IMR-90 (cell line): ENCODE measurements at regions not wholly inside any gene's neighbourhood (a gene's known extent, or its start where the extent isn't known, plus 50 kb on each side); places are given as distances from the start of the nearest gene placed in this dataset.

Experiments
- ATAC-seq: fragments of 200-7000 bp; cut with Tn5 transposase; 2 replicates; pipeline ENCODE4 v1.9.1; 2020; ENCODE audit warnings: low read depth, mild to moderate bottlenecking, moderate library complexity
- BruUV-seq: library from RNA; stranded (reverse); fragments of 400-500 nt; replicated peaks from 2 replicates; lab custom pipeline; 2021; lab: Mats Ljungman, UMichigan
- CTCF ChIA-PET: fragments of 300-600 bp; formaldehyde crosslinking; extraction: SDS; loops from one replicate; lab custom pipeline; 2021; ENCODE audit warnings: antibody characterized with exemption; lab: Yijun Ruan, JAX
- POLR2A ChIA-PET: fragments of 300-600 bp; sonication (Branson Sonifier 250); formaldehyde crosslinking; loops from one replicate; lab custom pipeline; 2022; ENCODE audit warnings: antibody characterized with exemption; ENCODE audit not compliant: unreplicated experiment; lab: Charles Lee
- DNase-seq: peaks from one replicate; pipeline ENCODE4 v3.0.0; 2013
- H2AFZ ChIP-seq: replicated peaks from 2 replicates; pipeline ENCODE3; 2013; ENCODE audit warnings: low read length, mild to moderate bottlenecking; ENCODE audit not compliant: poor library complexity
- H2AK5ac ChIP-seq: 2 replicates; pipeline ENCODE4 v1.6.1; 2013; ENCODE audit warnings: low read depth, low read length, inconsistent platforms
- H2AK9ac ChIP-seq: replicated peaks from 2 replicates; pipeline ENCODE3; 2013; ENCODE audit warnings: mild to moderate bottlenecking, low read depth, low read length, moderate library complexity; ENCODE audit not compliant: poor library complexity
- H2BK120ac ChIP-seq: 2 replicates; pipeline ENCODE4 v1.6.1; 2013; ENCODE audit warnings: low read depth, low read length, inconsistent platforms
- H2BK15ac ChIP-seq: 3 replicates; pipeline ENCODE4 v1.6.1; 2013; ENCODE audit warnings: low read depth, low read length, inconsistent platforms
- H2BK20ac ChIP-seq: 2 replicates; pipeline ENCODE4 v1.6.1; 2013; ENCODE audit warnings: low read depth, mild to moderate bottlenecking, inconsistent platforms, low read length, moderate library complexity
- H2BK5ac ChIP-seq: 2 replicates; pipeline ENCODE4 v1.6.1; 2013; ENCODE audit warnings: mild to moderate bottlenecking, low read depth, low read length, inconsistent platforms; ENCODE audit not compliant: poor library complexity, severe bottlenecking
- H3K14ac ChIP-seq: replicated peaks from 2 replicates; pipeline ENCODE4 v1.6.1; 2013; ENCODE audit warnings: low read depth, low read length, inconsistent platforms
- H3K18ac ChIP-seq: 2 replicates; pipeline ENCODE4 v1.6.1; 2013; ENCODE audit warnings: low read depth, low read length, control low read depth
- H3K23ac ChIP-seq: 2 replicates; pipeline ENCODE4 v1.6.1; 2013; ENCODE audit warnings: low read depth, low read length, inconsistent platforms
- H3K27ac ChIP-seq: 2 replicates; pipeline ENCODE4 v1.5.1; 2013; ENCODE audit warnings: mild to moderate bottlenecking, control low read depth, low read length; ENCODE audit not compliant: insufficient read depth
- H3K27me3 ChIP-seq: 2 replicates; pipeline ENCODE4 v1.6.1; 2013; ENCODE audit warnings: low read length; ENCODE audit not compliant: control insufficient read depth, insufficient read depth
- H3K36me3 ChIP-seq: 2 replicates; pipeline ENCODE4 v1.6.1; 2013; ENCODE audit warnings: low read length, mixed read lengths; ENCODE audit not compliant: control insufficient read depth, insufficient read depth
- H3K4ac ChIP-seq: 2 replicates; pipeline ENCODE4 v1.6.1; 2013; ENCODE audit warnings: low read depth, low read length, inconsistent platforms
- H3K4me1 ChIP-seq: 2 replicates; pipeline ENCODE4 v1.6.1; 2013; ENCODE audit warnings: low read length, mixed read lengths; ENCODE audit not compliant: control insufficient read depth, insufficient read depth
- H3K4me2 ChIP-seq: 2 replicates; pipeline ENCODE4 v1.6.1; 2013; ENCODE audit warnings: low read depth, mild to moderate bottlenecking, control low read depth, low read length, moderate library complexity
- H3K4me3 ChIP-seq: 2 replicates; pipeline ENCODE4 v1.5.1; 2013; ENCODE audit warnings: low read depth, mild to moderate bottlenecking, control low read depth, low read length, moderate library complexity; ENCODE audit not compliant: insufficient read depth
- H3K56ac ChIP-seq: 2 replicates; pipeline ENCODE4 v1.6.1; 2013; ENCODE audit warnings: low read length, inconsistent platforms; ENCODE audit not compliant: insufficient read depth; ENCODE audit errors: extremely low read depth
- H3K79me1 ChIP-seq, 2 experiments: 2 replicates each; pipeline ENCODE4 v1.6.1; 2013; ENCODE audit warnings: low read length in 2 of 2, inconsistent platforms in 1 of 2, low read depth in 1 of 2
- H3K9ac ChIP-seq: 2 replicates; pipeline ENCODE4 v1.6.1; 2013; ENCODE audit warnings: low read depth, low read length, control low read depth
- H3K9me1 ChIP-seq: 2 replicates; pipeline ENCODE4 v1.6.1; 2013; ENCODE audit warnings: low read length, inconsistent platforms; ENCODE audit not compliant: insufficient read depth
- H3K9me3 ChIP-seq: 2 replicates; pipeline ENCODE4 v1.6.1; 2013; ENCODE audit warnings: low read length; ENCODE audit not compliant: control insufficient read depth, insufficient read depth
- H4K20me1 ChIP-seq: 2 replicates; pipeline ENCODE4 v1.6.1; 2013; ENCODE audit warnings: low read length, inconsistent platforms; ENCODE audit not compliant: insufficient read depth
- H4K5ac ChIP-seq: 2 replicates; pipeline ENCODE4 v1.6.1; 2013; ENCODE audit warnings: mild to moderate bottlenecking, low read depth, low read length, control low read depth
- H4K8ac ChIP-seq, 2 experiments: 2 replicates each; pipeline ENCODE4 v1.6.1; 2013; ENCODE audit warnings: low read depth in 2 of 2, low read length in 2 of 2, control low read depth in 1 of 2, inconsistent platforms in 1 of 2
- H4K91ac ChIP-seq: 2 replicates; pipeline ENCODE4 v1.6.1; 2013; ENCODE audit warnings: low read depth, low read length, inconsistent platforms; ENCODE audit not compliant: insufficient read depth
- BHLHE40 ChIP-seq: fragments of 150-350 bp; IDR thresholded peaks from 2 replicates; pipeline ENCODE4 v1.6.1; 2016; ENCODE audit warnings: mild to moderate bottlenecking, low read depth, low read length
- CEBPB ChIP-seq: IDR thresholded peaks from 2 replicates; pipeline ENCODE4 v1.6.1; 2012; ENCODE audit warnings: low read depth, low read length, improper control_type of control experiment
- FOS ChIP-seq: fragments of 150-350 bp; IDR thresholded peaks from 2 replicates; pipeline ENCODE4 v1.6.1; 2016; ENCODE audit warnings: low read depth, low read length
- MAFK ChIP-seq: IDR thresholded peaks from 2 replicates; pipeline ENCODE4 v1.6.1; 2012; ENCODE audit warnings: low read depth, low read length, improper control_type of control experiment
- MXI1 ChIP-seq: IDR thresholded peaks from 2 replicates; pipeline ENCODE4 v1.6.1; 2012; ENCODE audit warnings: low read depth, mild to moderate bottlenecking, low read length, moderate library complexity, borderline replicate concordance
- POLR2A ChIP-seq: IDR thresholded peaks from 2 replicates; pipeline ENCODE4 v1.6.1; 2012; ENCODE audit warnings: mild to moderate bottlenecking, low read depth, low read length
- RCOR1 ChIP-seq: IDR thresholded peaks from 2 replicates; pipeline ENCODE4 v1.6.1; 2012; ENCODE audit warnings: mild to moderate bottlenecking, low read length, improper control_type of control experiment; ENCODE audit not compliant: insufficient replicate concordance
- RFX5 ChIP-seq: IDR thresholded peaks from 2 replicates; pipeline ENCODE4 v1.8.0; 2012; ENCODE audit warnings: low read depth, mild to moderate bottlenecking, low read length, moderate library complexity
- SMC3 ChIP-seq: fragments of 150-350 bp; IDR thresholded peaks from 2 replicates; pipeline ENCODE4 v1.6.1; 2016; ENCODE audit warnings: low read depth, mild to moderate bottlenecking, antibody characterized with exemption, low read length, moderate library complexity
- WGBS, 2 experiments: methylation state at CpG; one replicate each; pipeline versions ENCODE4 v1.1.5 to v1.1.7; 2013; ENCODE audit warnings: missing lambda C conversion rate in 2 of 2; ENCODE audit not compliant: insufficient read length in 1 of 2; ENCODE audit errors: extremely low coverage in 2 of 2; 5-methylcytosine and 5-hydroxymethylcytosine counted together
- dilution Hi-C: fragments of 300-500 bp; cut with HindIII; formaldehyde crosslinking; loops from one replicate; pipeline ENCODE4 v1.14.3; 2018; ENCODE audit warnings: low sequenced_read_pairs; ENCODE audit not compliant: unreplicated experiment
- in situ Hi-C: fragments of 300-500 bp; cut with MboI; formaldehyde crosslinking; loops from 3 replicates; pipeline ENCODE4 v1.14.3; 2019; ENCODE audit warnings: low sequenced_read_pairs, inconsistent platforms, mixed read lengths
- intact Hi-C: fragments of 100-400 bp; cut with micrococcal nuclease; formaldehyde crosslinking; loops from 2 replicates; pipeline ENCODE4 v1.10.0; 2022
- TF ChIP-seq, protein P1 (sequence below): fragments of 150-350 bp; IDR thresholded peaks from 2 replicates; pipeline ENCODE4 v1.6.1; 2016; ENCODE audit warnings: low read depth, mild to moderate bottlenecking, low read length, moderate library complexity, borderline replicate concordance
- TF ChIP-seq, protein P2 (sequence below): fragments of 150-350 bp; IDR thresholded peaks from 2 replicates; pipeline ENCODE4 v1.6.1; 2017; ENCODE audit warnings: mild to moderate bottlenecking, antibody characterized with exemption, low read length, low read depth
- TF ChIP-seq, protein P3 (sequence below): conservative IDR thresholded peaks from 2 replicates; pipeline ENCODE4 v1.5.1; 2012; ENCODE audit warnings: mild to moderate bottlenecking, low read depth, low read length, improper control_type of control experiment

DNA sequence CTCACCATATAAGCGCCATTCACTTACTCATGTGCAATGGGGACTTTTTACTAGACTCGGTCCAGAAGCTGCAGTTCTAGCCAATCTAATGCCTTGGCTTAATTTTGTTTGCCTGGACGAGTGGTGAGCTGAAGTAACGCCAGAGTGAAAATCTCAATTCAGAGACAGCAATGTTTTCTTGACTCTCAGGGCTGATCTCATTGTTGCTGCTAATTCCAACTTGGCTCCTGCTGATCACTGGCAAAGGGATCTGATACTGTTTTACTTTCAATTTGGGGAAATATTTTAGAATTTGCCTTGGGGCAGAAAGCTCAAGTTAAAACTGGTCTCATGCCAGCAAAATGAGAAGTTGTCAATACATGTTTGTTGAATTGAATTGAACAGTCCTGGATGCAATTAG is 906.6 kb upstream of the CDH2 start:
- intact Hi-C loops, result no loop called here
- H3K18ac ChIP-seq, result no peak overlapping the region
- H3K14ac ChIP-seq, result no peak overlapping the region
- H2BK120ac ChIP-seq, result no peak overlapping the region
- H3K27ac ChIP-seq, result no peak overlapping the region
- no peak for ATAC-seq
- no peak overlapping the region for H3K9ac ChIP-seq
- H4K5ac ChIP-seq, result no peak overlapping the region
- 71% methylated on average over 3 of the region's 4 CpGs; no CpG with 5 or more reads in 1 of the 2 experiments for WGBS, 2 experiments
- no peak overlapping the region for H2AK9ac ChIP-seq
- DNase-seq, result peak; percentile 2
- H2AK5ac ChIP-seq, result no peak overlapping the region
- no peak overlapping the region for H3K4ac ChIP-seq
- H3K4me3 ChIP-seq, result no peak overlapping the region
- no peaks in the 10 kb centered on the region for H3K9me3 ChIP-seq
- no peak overlapping the region for H4K8ac ChIP-seq
- H3K9me1 ChIP-seq, result no peaks in the 10 kb centered on the region
- BruUV-seq, result no TSS peak
- H3K23ac ChIP-seq, result no peak overlapping the region
- no peaks in the 10 kb centered on the region for H3K79me1 ChIP-seq
- no peaks in the 10 kb centered on the region for H3K36me3 ChIP-seq
- in situ Hi-C loops, result no loop called here
- no peak overlapping the region for H2BK20ac ChIP-seq
- H2BK5ac ChIP-seq, result no peak overlapping the region
- no peaks in the 10 kb centered on the region for H3K27me3 ChIP-seq
- TF ChIP-seq MAFK (no peak), MXI1 (no peak), RCOR1 (no peak), FOS (no peak), POLR2A (no peak), CEBPB (no peak), SMC3 (no peak), RFX5 (no peak), BHLHE40 (no peak)
- TF ChIP-seq, protein P1, sequence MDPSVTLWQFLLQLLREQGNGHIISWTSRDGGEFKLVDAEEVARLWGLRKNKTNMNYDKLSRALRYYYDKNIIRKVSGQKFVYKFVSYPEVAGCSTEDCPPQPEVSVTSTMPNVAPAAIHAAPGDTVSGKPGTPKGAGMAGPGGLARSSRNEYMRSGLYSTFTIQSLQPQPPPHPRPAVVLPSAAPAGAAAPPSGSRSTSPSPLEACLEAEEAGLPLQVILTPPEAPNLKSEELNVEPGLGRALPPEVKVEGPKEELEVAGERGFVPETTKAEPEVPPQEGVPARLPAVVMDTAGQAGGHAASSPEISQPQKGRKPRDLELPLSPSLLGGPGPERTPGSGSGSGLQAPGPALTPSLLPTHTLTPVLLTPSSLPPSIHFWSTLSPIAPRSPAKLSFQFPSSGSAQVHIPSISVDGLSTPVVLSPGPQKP, result no peak
- TF ChIP-seq, protein P2, sequence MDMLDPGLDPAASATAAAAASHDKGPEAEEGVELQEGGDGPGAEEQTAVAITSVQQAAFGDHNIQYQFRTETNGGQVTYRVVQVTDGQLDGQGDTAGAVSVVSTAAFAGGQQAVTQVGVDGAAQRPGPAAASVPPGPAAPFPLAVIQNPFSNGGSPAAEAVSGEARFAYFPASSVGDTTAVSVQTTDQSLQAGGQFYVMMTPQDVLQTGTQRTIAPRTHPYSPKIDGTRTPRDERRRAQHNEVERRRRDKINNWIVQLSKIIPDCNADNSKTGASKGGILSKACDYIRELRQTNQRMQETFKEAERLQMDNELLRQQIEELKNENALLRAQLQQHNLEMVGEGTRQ, result no peak
- TF ChIP-seq, protein P3, sequence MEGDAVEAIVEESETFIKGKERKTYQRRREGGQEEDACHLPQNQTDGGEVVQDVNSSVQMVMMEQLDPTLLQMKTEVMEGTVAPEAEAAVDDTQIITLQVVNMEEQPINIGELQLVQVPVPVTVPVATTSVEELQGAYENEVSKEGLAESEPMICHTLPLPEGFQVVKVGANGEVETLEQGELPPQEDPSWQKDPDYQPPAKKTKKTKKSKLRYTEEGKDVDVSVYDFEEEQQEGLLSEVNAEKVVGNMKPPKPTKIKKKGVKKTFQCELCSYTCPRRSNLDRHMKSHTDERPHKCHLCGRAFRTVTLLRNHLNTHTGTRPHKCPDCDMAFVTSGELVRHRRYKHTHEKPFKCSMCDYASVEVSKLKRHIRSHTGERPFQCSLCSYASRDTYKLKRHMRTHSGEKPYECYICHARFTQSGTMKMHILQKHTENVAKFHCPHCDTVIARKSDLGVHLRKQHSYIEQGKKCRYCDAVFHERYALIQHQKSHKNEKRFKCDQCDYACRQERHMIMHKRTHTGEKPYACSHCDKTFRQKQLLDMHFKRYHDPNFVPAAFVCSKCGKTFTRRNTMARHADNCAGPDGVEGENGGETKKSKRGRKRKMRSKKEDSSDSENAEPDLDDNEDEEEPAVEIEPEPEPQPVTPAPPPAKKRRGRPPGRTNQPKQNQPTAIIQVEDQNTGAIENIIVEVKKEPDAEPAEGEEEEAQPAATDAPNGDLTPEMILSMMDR, result no peak
- H2AFZ ChIP-seq, result no peak overlapping the region
- 0 out of 2 replicates have a peak, but pooled peaks cover 1% of the 10 kb centered on the region for H3K4me1 ChIP-seq
- H3K4me2 ChIP-seq, result peak overlapping the region; percentile 55; the same call in 1 of the 2 replicates
- ChIA-PET POLR2A (no interaction called here), CTCF (no interaction called here)
- dilution Hi-C loops, result no loop called here
- no peaks in the 10 kb centered on the region for H4K20me1 ChIP-seq
- H4K91ac ChIP-seq, result no peak overlapping the region
- no peak overlapping the region for H2BK15ac ChIP-seq
- H3K56ac ChIP-seq, result no peak overlapping the region
